HepG2 (cell line): ENCODE measurements at regions not wholly inside any gene's neighbourhood (a gene's known extent, or its start where the extent isn't known, plus 50 kb on each side); places are given as distances from the start of the nearest gene placed in this dataset.

Source experiments
- ATAC-seq: fragments of 200-7000 bp; cut with Tn5 transposase; 3 replicates; pipeline ENCODE4 v1.9.1; 2020; ENCODE audit warnings: mild to moderate bottlenecking, moderate library complexity
- BruUV-seq: library from RNA; stranded (reverse); fragments of 400-500 nt; replicated peaks from 2 replicates; lab custom pipeline; 2021; lab: Mats Ljungman, UMichigan
- CTCF ChIA-PET: fragments of 300-600 bp; formaldehyde crosslinking; extraction: SDS; loops from one replicate; lab custom pipeline; 2021; ENCODE audit warnings: low total read pairs, inconsistent platforms, low intra/inter-chr PET ratio; lab: Yijun Ruan, JAX
- POLR2A ChIA-PET: fragments of 350-600 bp; sonication (Branson Sonifier 250); formaldehyde crosslinking; loops from one replicate; lab custom pipeline; 2020; ENCODE audit warnings: antibody characterized with exemption, inconsistent platforms; lab: Yijun Ruan, JAX
- DNase-seq: peaks from one replicate; pipeline ENCODE4 v3.0.0-alpha.2; 2015; ENCODE audit warnings: low spot score
- FAIRE-seq: peaks from 3 replicates; lab custom pipeline; 2011; peaks lifted over from hg19 to GRCh38; lab: Jason Lieb, UNC
- H2AFZ ChIP-seq: one replicate; pipeline ENCODE4 v1.6.1; 2011; ENCODE audit warnings: low read length, inconsistent platforms
- H3K27ac ChIP-seq: fragments of 300-600 bp; 3 replicates; pipeline ENCODE4 v1.8.0; 2011; ENCODE audit warnings: mixed run types, mild to moderate bottlenecking, mixed read lengths, low read length, inconsistent platforms; ENCODE audit not compliant: insufficient read depth; ENCODE audit errors: extremely low read length
- H3K27me3 ChIP-seq, 2 experiments: fragments of 200-600 bp in 1 of 2; 2 replicates in 1 of 2; 3 replicates in 1 of 2; pipeline versions ENCODE4 v1.6.0 to v1.8.0; 2011; ENCODE audit warnings: low read length in 2 of 2, mild to moderate bottlenecking in 2 of 2, moderate library complexity in 2 of 2, inconsistent platforms in 1 of 2; ENCODE audit not compliant: insufficient read depth in 2 of 2, control insufficient read depth in 1 of 2
- H3K36me3 ChIP-seq, 2 experiments: fragments of 200-600 bp in 1 of 2; replicated peaks in 1 of 2; 2 replicates in 1 of 2; 3 replicates in 1 of 2; pipeline versions ENCODE4 v1.5.1 to v1.8.0; 2011; ENCODE audit warnings: low read length in 2 of 2, inconsistent platforms in 1 of 2; ENCODE audit not compliant: insufficient read depth in 2 of 2, control insufficient read depth in 1 of 2
- H3K4me1 ChIP-seq: 2 replicates; pipeline ENCODE4 v1.5.1; 2012; ENCODE audit warnings: low read length, inconsistent platforms; ENCODE audit not compliant: insufficient read depth
- H3K4me2 ChIP-seq: 2 replicates; pipeline ENCODE4 v1.6.0; 2011; ENCODE audit warnings: low read depth, low read length, inconsistent platforms
- H3K4me3 ChIP-seq, 3 experiments: fragments of 200-600 bp in 1 of 3; sonication (generic), shearing (Covaris generic) in 1 of 3; replicated peaks in 1 of 3; 2 replicates each; pipeline ENCODE4 v1.5.1; 2011 to 2016; ENCODE audit warnings: low read length in 3 of 3, inconsistent platforms in 2 of 3, low read depth in 2 of 3, mild to moderate bottlenecking in 2 of 3, control low read depth in 1 of 3, mixed read lengths in 1 of 3; ENCODE audit not compliant: insufficient read depth in 1 of 3
- H3K79me2 ChIP-seq: one replicate; pipeline ENCODE4 v1.6.1; 2011; ENCODE audit warnings: low read length, inconsistent platforms; ENCODE audit not compliant: insufficient read depth
- H3K9ac ChIP-seq: 2 replicates; pipeline ENCODE4 v1.6.0; 2011; ENCODE audit warnings: mild to moderate bottlenecking, low read depth, low read length, inconsistent platforms; ENCODE audit not compliant: insufficient read depth
- H3K9me3 ChIP-seq: 2 replicates; pipeline ENCODE4 v1.5.1; 2012; ENCODE audit warnings: mild to moderate bottlenecking, low read length
- H4K20me1 ChIP-seq: 2 replicates; pipeline ENCODE4 v1.6.0; 2011; ENCODE audit warnings: inconsistent platforms, mild to moderate bottlenecking, low read length, moderate library complexity; ENCODE audit not compliant: insufficient read depth
- AHR ChIP-seq: IDR thresholded peaks from 2 replicates; pipeline ENCODE4 v1.6.1; 2018; ENCODE audit warnings: missing genetic modification reagents, missing compliant biosample characterization
- ARID3A ChIP-seq: IDR thresholded peaks from 2 replicates; pipeline ENCODE4 v1.6.1; 2012; ENCODE audit warnings: low read depth, low read length, improper control_type of control experiment
- THAP8 ChIP-seq: sonication (generic); formaldehyde crosslinking; IDR thresholded peaks from 2 replicates; pipeline ENCODE4 v1.5.1; 2020; ENCODE audit warnings: missing genetic modification reagents, mild to moderate bottlenecking, borderline replicate concordance
- ZFP82 ChIP-seq: sonication (generic); formaldehyde crosslinking; IDR thresholded peaks from 2 replicates; pipeline ENCODE4 v1.5.1; 2020; ENCODE audit warnings: mild to moderate bottlenecking, missing genetic modification reagents, borderline replicate concordance
- ZNF180 ChIP-seq: sonication (generic); formaldehyde crosslinking; IDR thresholded peaks from 2 replicates; pipeline ENCODE4 v1.4.0; 2020; ENCODE audit warnings: low read depth, missing genetic modification reagents, borderline replicate concordance
- ZNF280B ChIP-seq: sonication (generic); formaldehyde crosslinking; IDR thresholded peaks from 2 replicates; pipeline ENCODE4 v1.5.0; 2020; ENCODE audit warnings: missing genetic modification reagents, mild to moderate bottlenecking, borderline replicate concordance
- ZNF580 ChIP-seq: IDR thresholded peaks from 2 replicates; pipeline ENCODE4 v1.6.1; 2016; ENCODE audit warnings: low read depth, borderline replicate concordance
- ZNF678 ChIP-seq: sonication (generic); formaldehyde crosslinking; IDR thresholded peaks from 2 replicates; pipeline ENCODE4 v1.4.0; 2020; ENCODE audit warnings: mild to moderate bottlenecking, missing genetic modification reagents
- ZNF720 ChIP-seq: sonication (generic); formaldehyde crosslinking; IDR thresholded peaks from 2 replicates; pipeline ENCODE4 v1.4.0; 2020; ENCODE audit warnings: missing genetic modification reagents
- WGBS: methylation state at CpG from one replicate; pipeline ENCODE4 v1.1.6; 2017; ENCODE audit warnings: low lambda C conversion rate; 5-methylcytosine and 5-hydroxymethylcytosine counted together
- in situ Hi-C: cut with HindIII; loops from 2 replicates; pipeline ENCODE4 v1.10.0; 2017; ENCODE audit warnings: low pct_unique_long_range_greater_than_20kb; ENCODE audit not compliant: extremely low pct_ligation_motif_present
- intact Hi-C: fragments of 100-400 bp; cut with micrococcal nuclease; formaldehyde crosslinking; loops from one replicate; pipeline ENCODE4 v1.10.0; 2022; ENCODE audit not compliant: unreplicated experiment

GRCh38 chr15:81966631-81967030 is 79.2 kb downstream of the MEX3B start:
- intact Hi-C loops (no loop called here), in situ Hi-C loops (no loop called here)
- ChIA-PET POLR2A (no interaction called here), CTCF (no interaction called here)
- Histone ChIP-seq H3K79me2 (no peaks in the 10 kb centered on the region), H3K9me3 (no peaks in the 10 kb centered on the region), H4K20me1 (no peaks in the 10 kb centered on the region), H3K27me3 (no peaks in the 10 kb centered on the region), H2AFZ (no peak overlapping the region), H3K27ac (no peak overlapping the region), H3K4me1 (no peaks in the 10 kb centered on the region), H3K4me2 (no peak overlapping the region), H3K9ac (no peak overlapping the region), H3K4me3 (no peak overlapping the region), H3K36me3 (no peaks in the 10 kb centered on the region)
- FAIRE-seq (no peak), ATAC-seq (no peak), DNase-seq (no peak)
- TF ChIP-seq ZNF180 (CRISPR knock-in tag) (no peak), ZNF678 (CRISPR knock-in tag) (no peak), ZFP82 (no peak), ZNF720 (CRISPR knock-in tag) (no peak), ZNF580 (CRISPR knock-in tag) (no peak), ZNF280B (CRISPR knock-in tag) (no peak), THAP8 (CRISPR knock-in tag) (no peak), AHR (CRISPR knock-in tag) (no peak), ARID3A (no peak)
- WGBS, result 3% methylated on average over 3 of the region's 3 CpGs
- BruUV-seq, result no TSS peak
